ENCODE measurements at regions not wholly inside any gene's neighbourhood (a gene's known extent, or its start where the extent isn't known, plus 50 kb on each side); places are given as distances from the start of the nearest gene placed in this dataset.
"Not testable (repeated sequence)": the region's sequence is repeated elsewhere in the genome, so short reads cannot be mapped to it uniquely, and the experiment has no call there.

- Histone ChIP-seq H3K4me3 (no peak overlapping the region), H3K27me3 (no peaks in the 10 kb centered on the region), H3K27ac (no peak overlapping the region), H3K9me3 (peaks cover 0 to 14% (median 10%) of the 10 kb centered on the region in 3 donors), H3K4me1 (no peaks in the 10 kb centered on the region), H3K36me3 (no peaks in the 10 kb centered on the region)
- no peak for DNase-seq
- intact Hi-C loops (cut with DNase I; ENCODE audit: low total_unique reads): no loop called here
- TF ChIP-seq, protein P1, sequence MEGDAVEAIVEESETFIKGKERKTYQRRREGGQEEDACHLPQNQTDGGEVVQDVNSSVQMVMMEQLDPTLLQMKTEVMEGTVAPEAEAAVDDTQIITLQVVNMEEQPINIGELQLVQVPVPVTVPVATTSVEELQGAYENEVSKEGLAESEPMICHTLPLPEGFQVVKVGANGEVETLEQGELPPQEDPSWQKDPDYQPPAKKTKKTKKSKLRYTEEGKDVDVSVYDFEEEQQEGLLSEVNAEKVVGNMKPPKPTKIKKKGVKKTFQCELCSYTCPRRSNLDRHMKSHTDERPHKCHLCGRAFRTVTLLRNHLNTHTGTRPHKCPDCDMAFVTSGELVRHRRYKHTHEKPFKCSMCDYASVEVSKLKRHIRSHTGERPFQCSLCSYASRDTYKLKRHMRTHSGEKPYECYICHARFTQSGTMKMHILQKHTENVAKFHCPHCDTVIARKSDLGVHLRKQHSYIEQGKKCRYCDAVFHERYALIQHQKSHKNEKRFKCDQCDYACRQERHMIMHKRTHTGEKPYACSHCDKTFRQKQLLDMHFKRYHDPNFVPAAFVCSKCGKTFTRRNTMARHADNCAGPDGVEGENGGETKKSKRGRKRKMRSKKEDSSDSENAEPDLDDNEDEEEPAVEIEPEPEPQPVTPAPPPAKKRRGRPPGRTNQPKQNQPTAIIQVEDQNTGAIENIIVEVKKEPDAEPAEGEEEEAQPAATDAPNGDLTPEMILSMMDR (IDR thresholded peaks at IDR 0.05): no peak
These were observed 77.1 kb upstream of the FGFR2 start for GRCh38 chr10:121675344-121675743.

DNA sequence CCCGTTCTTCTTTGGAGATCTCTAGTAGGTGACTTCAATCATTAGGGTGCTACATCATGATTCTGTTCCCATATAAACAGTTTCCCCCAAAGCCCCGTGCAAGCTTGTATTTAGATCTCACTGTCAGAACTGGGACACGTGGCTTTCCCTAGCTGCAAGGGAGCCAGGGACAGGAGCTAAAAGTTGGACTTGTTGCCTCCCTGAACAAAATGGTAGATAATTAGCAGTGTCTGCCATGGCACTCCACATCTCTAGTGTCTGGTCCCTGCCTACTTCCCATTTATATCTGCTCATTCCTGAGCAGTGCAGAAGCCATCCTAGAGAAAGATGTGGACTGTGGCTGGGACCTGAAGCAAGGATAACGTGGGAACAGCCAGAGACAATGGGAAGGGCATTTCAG, 76.6 kb upstream of the FGFR2 start:
- Histone ChIP-seq H3K4me3 (no peak overlapping the region), H3K9me3 (peaks cover 0 to 14% (median 10%) of the 10 kb centered on the region in 3 donors), H3K4me1 (no peaks in the 10 kb centered on the region), H3K27me3 (no peaks in the 10 kb centered on the region), H3K27ac (no peak overlapping the region), H3K36me3 (no peaks in the 10 kb centered on the region)
- DNase-seq: no peak
- TF ChIP-seq, protein P1 (IDR thresholded peaks at IDR 0.05): no peak
- intact Hi-C loops (cut with DNase I; ENCODE audit: low total_unique reads): no loop called here

- intact Hi-C loops (cut with DNase I; ENCODE audit: low total_unique reads): no loop called here
- Histone ChIP-seq H3K36me3 (no peaks in the 10 kb centered on the region), H3K4me1 (peaks cover 0 to 14% (median 13%) of the 10 kb centered on the region in 4 donors), H3K9me3 (peaks cover 0 to 5% (median 0%) of the 10 kb centered on the region in 3 donors), H3K27ac (no peak overlapping the region), H3K27me3 (no peaks in the 10 kb centered on the region), H3K4me3 (no peak overlapping the region)
- no peak for DNase-seq
- TF ChIP-seq, protein P1 (IDR thresholded peaks at IDR 0.05): no peak
These were observed 74.5 kb upstream of the FGFR2 start for GRCh38 chr10:121672733-121673132.

- H3K4me1 ChIP-seq: peaks cover 0 to 18% (median 17%) of the 10 kb centered on the region in 4 donors
- H3K27ac ChIP-seq; H3K4me3 ChIP-seq; H3K36me3 ChIP-seq; intact Hi-C loops (cut with DNase I; ENCODE audit: low total_unique reads); DNase-seq; H3K27me3 ChIP-seq; H3K9me3 ChIP-seq: not testable (repeated sequence)
These were observed 71.6 kb upstream of the FGFR2 start for GRCh38 chr10:121669840-121670239.

DNA sequence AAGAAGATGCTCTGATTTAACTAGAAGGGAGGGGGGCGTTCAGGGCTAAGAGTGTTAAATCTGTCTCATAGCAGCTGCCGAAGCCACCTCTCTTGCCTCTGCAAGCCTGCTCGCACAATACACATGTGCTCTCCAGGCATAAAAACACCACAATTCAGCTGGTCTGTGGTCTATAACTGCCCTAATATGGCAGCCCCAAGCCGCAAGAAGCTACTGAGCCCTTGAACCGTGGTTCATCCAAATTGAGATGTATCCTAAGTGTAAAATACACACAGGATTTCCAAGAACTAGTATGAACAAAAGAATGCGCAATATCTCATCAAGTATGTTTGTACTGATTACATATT, 70.8 kb upstream of the FGFR2 start:
- no peak for DNase-seq
- peak overlapping the region; percentile 20 to 26 for H3K4me3 ChIP-seq
- H3K4me1 ChIP-seq: peaks cover 0 to 18% (median 17%) of the 10 kb centered on the region in 4 donors
- H3K27ac ChIP-seq: peak overlapping the region; percentile 60 to 68
- no peaks in the 10 kb centered on the region for H3K9me3 ChIP-seq
- TF ChIP-seq, protein P1 (IDR thresholded peaks at IDR 0.05): no peak
- intact Hi-C loops (cut with DNase I; ENCODE audit: low total_unique reads): no loop called here
- H3K27me3 ChIP-seq: no peaks in the 10 kb centered on the region
- H3K36me3 ChIP-seq: no peaks in the 10 kb centered on the region

DNA sequence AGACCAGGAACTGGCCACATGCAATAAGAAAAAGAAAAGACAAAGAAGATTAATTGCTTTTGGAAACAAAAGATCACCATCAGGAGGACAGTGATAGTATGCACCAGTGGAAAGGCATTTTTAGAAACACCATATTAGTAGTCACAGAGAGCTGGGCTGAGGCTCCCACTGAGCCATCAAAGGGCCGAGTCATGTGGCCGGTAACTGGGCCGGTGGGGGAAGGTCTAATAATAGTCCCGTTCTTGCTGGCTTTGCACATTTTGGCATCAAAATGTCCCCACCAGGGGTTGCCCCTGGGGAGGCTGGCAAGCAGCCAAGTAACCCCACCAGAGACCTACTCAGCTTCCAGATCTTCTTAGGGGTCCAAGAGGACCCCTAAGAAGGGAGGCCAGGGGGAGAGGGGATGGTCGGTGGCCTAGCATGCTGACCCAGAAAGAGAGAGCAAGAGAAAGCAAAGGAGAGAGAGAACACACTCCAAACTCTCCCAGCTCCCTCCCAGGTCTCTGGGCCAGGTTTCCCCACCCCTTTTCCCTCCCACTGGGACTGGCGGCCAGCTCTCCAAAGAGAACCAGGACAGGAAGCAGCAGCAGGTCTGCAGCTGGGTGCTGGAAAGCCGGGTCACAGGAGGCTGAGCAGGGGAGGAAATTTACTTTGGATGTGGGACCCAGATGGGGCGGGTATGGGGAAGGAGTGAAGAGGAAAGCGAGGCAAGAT, 70.2 kb upstream of the FGFR2 start:
- H3K4me3 ChIP-seq: peak overlapping the region; percentile 20 to 26
- H3K27ac ChIP-seq: peak overlapping the region; percentile 60 to 68
- intact Hi-C loops (cut with DNase I; ENCODE audit: low total_unique reads): no loop called here
- no peaks in the 10 kb centered on the region for H3K36me3 ChIP-seq
- H3K9me3 ChIP-seq: no peaks in the 10 kb centered on the region
- no peaks in the 10 kb centered on the region for H3K27me3 ChIP-seq
- DNase-seq: peak; percentile 38 to 85
- TF ChIP-seq, protein P1 (IDR thresholded peaks at IDR 0.05): no peak
- H3K4me1 ChIP-seq: peaks cover 0 to 18% (median 17%) of the 10 kb centered on the region in 4 donors

Data from tibial artery (tissue), 4 donors.